UCSD-AML1 (cell line): ENCODE measurements at regions not wholly inside any gene's neighbourhood (a gene's known extent, or its start where the extent isn't known, plus 50 kb on each side); places are given as distances from the start of the nearest gene placed in this dataset.

ENCODE experiments used
- DNase-seq: peaks from one replicate; lab custom pipeline; 2025; ENCODE audit not compliant: unreplicated experiment; lab: John Stamatoyannopoulos, UW

GRCh38 chr13:75055296-75055695 is 426.7 kb downstream of the TBC1D4 start:
- DNase-seq: no peak

- no peak for DNase-seq
Measured at GRCh38 chr13:75052616-75053015, 429.4 kb downstream of the TBC1D4 start.

GRCh38 chr13:75050419-75051046 is 431.4 kb downstream of the TBC1D4 start:
- no peak for DNase-seq

DNA sequence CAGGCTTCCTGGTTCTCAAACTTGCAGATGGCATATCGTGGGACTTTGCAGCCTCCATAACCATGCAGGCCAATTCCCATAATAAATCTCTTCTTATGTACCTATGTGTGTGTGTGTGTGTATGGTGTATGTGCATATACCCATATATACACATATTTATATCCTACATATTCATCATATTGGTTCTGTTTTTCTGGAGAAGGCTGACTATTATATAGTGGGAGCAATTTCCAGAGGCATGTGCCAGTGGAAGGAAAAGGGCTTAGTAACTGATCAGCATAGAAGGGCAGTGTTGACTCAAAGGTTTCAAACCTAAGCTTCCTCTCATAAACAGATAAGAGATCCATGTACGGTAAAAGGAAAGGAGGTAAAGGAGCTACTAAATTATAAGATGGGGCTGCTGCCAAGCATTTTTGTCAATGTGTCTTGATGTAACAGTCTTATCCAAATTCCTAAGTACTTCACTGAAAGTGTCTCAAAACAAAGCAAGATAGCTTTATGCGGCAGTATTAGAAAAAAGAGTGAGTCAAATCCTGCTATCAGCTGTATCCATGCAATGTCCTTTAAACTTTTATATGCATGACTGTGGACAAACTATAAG is 432.1 kb downstream of the TBC1D4 start:
- DNase-seq: no peak

DNA sequence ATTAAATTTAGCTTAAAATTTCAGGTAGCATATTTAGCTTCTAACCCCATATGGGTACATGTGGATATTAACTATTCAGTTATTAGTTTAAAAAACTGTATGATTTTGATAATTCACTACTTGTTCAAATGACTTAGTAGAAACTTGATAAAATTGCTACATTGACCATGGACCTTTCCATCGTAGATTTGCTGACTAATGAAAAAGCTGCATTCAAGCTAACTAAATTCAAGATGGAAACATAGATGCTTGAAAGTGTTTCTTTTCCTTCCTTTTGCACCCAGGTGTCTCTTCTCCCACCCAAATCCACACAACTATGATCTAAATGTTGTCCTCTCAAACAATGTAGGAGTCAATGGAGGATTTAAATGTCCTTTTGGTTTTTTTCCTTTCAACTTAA is 439.2 kb downstream of the TBC1D4 start:
- DNase-seq: no peak

DNA sequence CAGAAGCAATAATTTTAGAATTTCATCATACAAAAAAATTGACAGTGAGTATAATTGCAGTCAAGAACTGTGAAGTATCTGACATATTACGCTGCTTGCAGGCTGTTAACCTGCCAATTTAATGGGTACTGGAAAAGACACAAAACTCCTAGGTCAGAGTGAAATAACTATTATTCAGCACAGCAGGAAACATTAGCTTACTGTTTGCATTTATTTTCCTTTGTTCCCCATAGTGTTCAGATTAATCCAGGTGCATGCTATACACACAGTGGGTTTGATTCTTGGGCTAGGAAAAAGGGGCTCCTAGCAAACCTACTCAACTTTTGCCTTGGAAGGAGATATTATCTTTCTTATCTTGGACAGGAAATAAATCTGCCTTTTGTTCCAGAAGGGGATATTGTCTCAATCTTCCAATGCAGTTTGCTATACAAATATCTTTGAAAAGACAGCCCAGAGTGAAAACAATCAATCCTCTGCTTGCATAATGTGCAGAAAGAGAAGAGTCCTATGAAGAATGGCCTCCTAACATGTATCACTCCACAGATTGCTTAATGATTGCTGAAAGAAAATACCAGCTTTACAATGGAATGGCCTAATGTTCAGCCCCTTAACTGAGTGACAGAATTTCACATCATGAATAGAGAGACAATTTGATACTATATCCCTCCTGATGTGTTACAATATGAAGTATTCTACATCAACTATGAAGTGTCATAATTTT is 443.4 kb downstream of the TBC1D4 start:
- DNase-seq: no peak

GRCh38 chr13:75025956-75026355 is 456.0 kb downstream of the TBC1D4 start:
- no peak for DNase-seq

DNA sequence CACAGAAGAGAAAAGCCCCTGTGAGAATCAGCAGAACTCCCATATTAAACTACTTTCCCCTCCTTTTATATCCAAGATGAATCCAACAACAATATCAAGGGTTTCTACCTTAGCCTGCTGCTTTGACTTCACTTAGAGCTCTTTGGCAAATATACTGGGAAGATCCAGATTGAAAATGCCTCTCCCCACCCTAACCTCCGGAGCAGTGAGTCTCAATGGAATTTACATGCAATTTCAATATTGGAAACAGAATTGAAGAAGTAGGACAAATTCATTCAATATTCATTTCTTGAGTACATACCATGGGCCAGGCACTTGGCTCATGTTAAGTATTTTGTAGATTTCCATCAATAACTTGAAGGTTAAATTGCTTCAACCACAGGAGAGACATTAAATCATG is 457.4 kb downstream of the TBC1D4 start:
- DNase-seq: no peak

- DNase-seq: no peak
Measured at GRCh38 chr13:75023609-75024008, 458.4 kb downstream of the TBC1D4 start.

- no peak for DNase-seq
Measured at GRCh38 chr13:75021151-75021550, 460.8 kb downstream of the TBC1D4 start.

DNA sequence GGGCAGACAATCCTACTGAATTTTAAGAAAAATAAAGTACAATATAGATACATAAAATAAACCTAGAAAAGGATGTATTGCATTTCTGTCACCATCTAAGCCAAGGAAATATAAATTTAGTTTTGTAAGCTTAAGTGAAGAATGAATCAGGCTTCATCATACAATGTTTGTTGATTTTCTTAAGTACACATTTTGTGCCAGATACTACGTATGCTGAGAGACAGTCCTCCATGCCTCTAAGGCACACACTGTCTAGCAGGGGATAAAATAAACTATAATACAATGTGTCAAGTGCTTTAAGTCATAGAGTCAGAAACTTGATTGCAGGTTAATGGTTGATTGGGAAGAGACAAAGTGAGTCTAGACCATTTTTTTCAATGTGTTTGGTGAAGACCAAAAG is 465.7 kb downstream of the TBC1D4 start:
- DNase-seq: no peak

GRCh38 chr13:75013818-75014217 is 468.2 kb downstream of the TBC1D4 start:
- no peak for DNase-seq

DNA sequence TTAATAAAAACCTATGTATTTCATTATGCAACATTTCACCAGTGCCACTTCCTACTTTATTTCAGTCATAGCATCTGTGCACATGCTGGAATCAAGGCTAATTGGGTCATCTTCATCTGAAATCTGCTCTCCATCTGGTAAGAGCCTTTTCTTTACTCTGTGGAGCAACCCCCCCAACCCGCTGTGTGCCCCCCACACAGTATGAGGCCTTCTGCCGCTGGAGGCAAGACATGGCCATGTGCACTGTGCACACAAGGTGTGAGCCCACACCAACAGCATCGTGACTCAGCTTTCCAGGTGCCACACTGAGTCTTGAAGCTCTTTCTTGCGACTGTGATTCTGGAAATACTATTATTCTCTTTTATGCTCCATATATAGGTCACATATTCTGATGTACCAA is 471.0 kb downstream of the TBC1D4 start:
- DNase-seq: no peak

DNA sequence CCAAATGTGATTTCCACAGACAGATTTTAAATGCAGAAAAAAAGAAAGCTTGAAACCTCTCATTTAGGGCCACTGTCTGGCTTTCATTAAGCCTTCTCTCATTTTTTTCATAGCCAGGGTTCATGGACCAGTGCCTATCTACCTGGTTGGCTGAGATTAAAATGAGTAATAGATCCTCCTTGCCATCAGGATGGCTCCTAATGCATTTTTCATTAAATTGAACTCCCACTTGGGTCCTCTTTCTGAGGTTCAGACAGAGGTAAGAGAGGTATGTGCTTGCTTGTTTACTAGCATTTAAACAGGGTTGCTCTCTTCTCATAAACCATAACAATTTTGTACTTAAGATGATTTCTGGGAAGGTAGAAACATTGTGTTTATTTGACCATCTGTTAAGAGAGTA is 473.0 kb downstream of the TBC1D4 start:
- DNase-seq: no peak

- DNase-seq: no peak
Measured at GRCh38 chr13:74990992-74991391, 491.0 kb downstream of the TBC1D4 start.

GRCh38 chr13:74987124-74987690 is 494.8 kb downstream of the TBC1D4 start:
- DNase-seq: no peak

GRCh38 chr13:74986609-74987008 is 495.4 kb downstream of the TBC1D4 start:
- DNase-seq: no peak

- DNase-seq: no peak
Measured at GRCh38 chr13:74979703-74980102, 502.3 kb downstream of the TBC1D4 start.

DNA sequence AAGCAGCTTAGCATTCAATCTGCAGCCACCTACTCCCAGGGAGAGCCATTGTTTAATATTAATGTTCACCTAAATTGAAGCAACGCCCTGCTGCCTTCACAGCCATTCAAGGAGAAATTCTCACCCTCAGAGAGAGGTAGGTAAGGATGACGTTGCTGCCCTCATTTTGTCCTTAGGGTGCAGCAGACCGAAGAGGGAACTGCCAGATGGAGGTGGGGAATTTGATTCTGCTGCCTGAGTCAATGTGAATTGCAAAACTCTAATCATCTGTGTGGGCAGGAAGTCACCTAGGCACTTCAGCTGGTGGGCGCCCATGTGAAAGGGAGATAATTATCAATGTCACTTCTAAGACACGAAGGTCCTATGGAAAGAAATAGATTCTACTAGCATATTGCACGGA is 503.4 kb downstream of the TBC1D4 start:
- no peak for DNase-seq

GRCh38 chr13:74977498-74977897 is 504.5 kb downstream of the TBC1D4 start:
- no peak for DNase-seq

GRCh38 chr13:74975111-74975510 is 506.9 kb downstream of the TBC1D4 start:
- no peak for DNase-seq
